ENCODE measurements at regions not wholly inside any gene's neighbourhood (a gene's known extent, or its start where the extent isn't known, plus 50 kb on each side); places are given as distances from the start of the nearest gene placed in this dataset.
A peak's percentile ranks its signal among the peaks of the same experiment; 100 is the strongest.

- peak; percentile 50 to 64 for TF ChIP-seq HNF4A (conservative IDR thresholded peaks at IDR 0.05)
- no peak for TF ChIP-seq HNF4G (IDR thresholded peaks at IDR 0.05)
- TF ChIP-seq RXRA (IDR thresholded peaks at IDR 0.05): peak in 1 of 2 donors; percentile 46
These were observed 125.7 kb upstream of the RND3 start (continued) for GRCh38 chr2:150612957-150613710.

- H3K9me3 ChIP-seq (ENCODE audit: control insufficient read depth in 4 of 4, low read length in 3 of 4): no peaks in the 10 kb centered on the region
- H3K9ac ChIP-seq (ENCODE audit: low read depth in 1 of 2, low read length in 2 of 2): no peak overlapping the region
- H3K36me3 ChIP-seq (ENCODE audit: control insufficient read depth in 4 of 4, insufficient read depth in 3 of 4, low read depth in 1 of 4, low read length in 3 of 4): no peaks in the 10 kb centered on the region
- TF ChIP-seq RXRA (IDR thresholded peaks at IDR 0.05) (peak in 1 of 2 donors; percentile 41), ZBTB33 (IDR thresholded peaks at IDR 0.05) (no peak), MAX (IDR thresholded peaks at IDR 0.05) (no peak), CTCF (IDR thresholded peaks at IDR 0.05; ENCODE audit: low read depth, low read length, missing input control) (peak; percentile 67), EGR1 (IDR thresholded peaks at IDR 0.05; ENCODE audit: low read depth in 2 of 2) (no peak), HNF4A (conservative IDR thresholded peaks at IDR 0.05) (peak in 1 of 2 donors; percentile 31), RAD21 (IDR thresholded peaks at IDR 0.05) (peak; percentile 98 to 99)
- peaks cover 0 to 17% (median 11%) of the 10 kb centered on the region in 4 donors for H3K4me1 ChIP-seq (ENCODE audit: control insufficient read depth in 4 of 4, insufficient read depth in 4 of 4, low read length in 3 of 4)
- H3K4me3 ChIP-seq (ENCODE audit: low read depth in 1 of 3, low read length in 3 of 3): no peak overlapping the region
- no peak for DNase-seq (ENCODE audit: low spot score)
- no peaks in the 10 kb centered on the region for H3K27me3 ChIP-seq (ENCODE audit: control insufficient read depth in 4 of 4, insufficient read depth in 4 of 4, low read length in 3 of 4)
- 36% methylated on average over 6 of the region's 6 CpGs for WGBS
- H3K27ac ChIP-seq (ENCODE audit: low read depth in 1 of 2, low read length in 2 of 2): no peak overlapping the region
These were observed 123.3 kb upstream of the RND3 start for GRCh38 chr2:150610670-150611279.

GRCh38 chr2:150609831-150610582 lies 122.5 kb upstream of the RND3 start:
- H3K9me3 ChIP-seq (ENCODE audit: control insufficient read depth in 4 of 4, low read length in 3 of 4): no peaks in the 10 kb centered on the region
- H3K4me3 ChIP-seq (ENCODE audit: low read depth in 1 of 3, low read length in 3 of 3): no peak overlapping the region
- no peak for TF ChIP-seq EGR1 (IDR thresholded peaks at IDR 0.05; ENCODE audit: low read depth in 2 of 2)
- no peak for TF ChIP-seq ATF3 (IDR thresholded peaks at IDR 0.05)
- peaks cover 0 to 17% (median 11%) of the 10 kb centered on the region in 4 donors for H3K4me1 ChIP-seq (ENCODE audit: control insufficient read depth in 4 of 4, insufficient read depth in 4 of 4, low read length in 3 of 4)
- WGBS: 58% methylated on average over 4 of the region's 4 CpGs
- no peak overlapping the region for H3K9ac ChIP-seq (ENCODE audit: low read depth in 1 of 2, low read length in 2 of 2)
- no peaks in the 10 kb centered on the region for H3K27me3 ChIP-seq (ENCODE audit: control insufficient read depth in 4 of 4, insufficient read depth in 4 of 4, low read length in 3 of 4)
- no peak overlapping the region for H3K27ac ChIP-seq (ENCODE audit: low read depth in 1 of 2, low read length in 2 of 2)
- no peak for DNase-seq (ENCODE audit: low spot score)
- H3K36me3 ChIP-seq (ENCODE audit: control insufficient read depth in 4 of 4, insufficient read depth in 3 of 4, low read depth in 1 of 4, low read length in 3 of 4): no peaks in the 10 kb centered on the region

Data from liver (tissue), 8 donors.